Heart right ventricle (tissue), 16 donors: ENCODE measurements at regions not wholly inside any gene's neighbourhood (a gene's known extent, or its start where the extent isn't known, plus 50 kb on each side); places are given as distances from the start of the nearest gene placed in this dataset.
A peak's percentile ranks its signal among the peaks of the same experiment; 100 is the strongest.

Source experiments
- ATAC-seq, 8 donors: fragments of 200-7000 bp; cut with Tn5 transposase; one replicate each; pipeline ENCODE4 v1.9.1; 2020; ENCODE audit warnings: mild to moderate bottlenecking in 8 of 8, moderate library complexity in 8 of 8, moderate number of reproducible peaks in 1 of 8
- DNase-seq, 2 donors: peaks; one replicate each; pipeline ENCODE4 v3.0.0-alpha.2; 2020
- H3K27ac ChIP-seq, 10 donors: fragments of 200-600 bp; sonication (generic) in 2 of 10; one replicate each; pipeline versions ENCODE4 v1.5.0 to v1.8.0; 2020 to 2022; ENCODE audit warnings: mild to moderate bottlenecking in 3 of 10
- H3K27me3 ChIP-seq, 7 donors: fragments of 200-600 bp; one replicate each; pipeline ENCODE4 v1.8.0; 2021 to 2022; ENCODE audit warnings: mild to moderate bottlenecking in 2 of 7
- H3K36me3 ChIP-seq, 9 donors: fragments of 200-600 bp; sonication (generic) in 1 of 9; one replicate each; pipeline versions ENCODE4 v1.5.0 to v1.8.0; 2020 to 2022; ENCODE audit warnings: mild to moderate bottlenecking in 2 of 9
- H3K4me1 ChIP-seq, 9 donors: fragments of 200-600 bp; sonication (generic) in 1 of 9; one replicate each; pipeline versions ENCODE4 v1.5.0 to v1.8.0; 2020 to 2022; ENCODE audit warnings: mild to moderate bottlenecking in 4 of 9
- H3K4me3 ChIP-seq, 10 donors: fragments of 200-600 bp; sonication (generic) in 2 of 10; one replicate each; pipeline versions ENCODE4 v1.5.0 to v1.8.0; 2020 to 2022; ENCODE audit warnings: mild to moderate bottlenecking in 7 of 10, moderate library complexity in 2 of 10
- H3K9me3 ChIP-seq, 11 donors: fragments of 200-600 bp in 10 of 11; sonication (generic) in 2 of 11; one replicate each; pipeline versions ENCODE4 v1.5.0 to v1.8.0; 2013 to 2022; ENCODE audit warnings: mild to moderate bottlenecking in 2 of 11, control low read depth in 1 of 11, moderate library complexity in 1 of 11
- CTCF ChIP-seq, 9 donors: fragments of 200-600 bp; sonication (generic) in 2 of 9; IDR thresholded peaks; one replicate each; pipeline versions ENCODE4 v1.5.0 to v1.8.0; 2021 to 2022; ENCODE audit warnings: antibody characterized with exemption in 9 of 9, mild to moderate bottlenecking in 5 of 9, moderate library complexity in 1 of 9
- WGBS, 2 donors: extraction: QIAGEN DNeasy Blood & Tissue Kit; methylation state at CpG; one replicate each; pipeline ENCODE4 v1.1.7; 2013; ENCODE audit warnings: inconsistent platforms in 1 of 2; 5-methylcytosine and 5-hydroxymethylcytosine counted together
- intact Hi-C, 10 donors: fragments of 100-400 bp; cut with DNase I; formaldehyde crosslinking; loops; one replicate each; pipeline versions ENCODE4 v1.11.1 to v1.14.2; 2022
- donor health status: Arrhythmogenic right ventricular cardiomyopathy.
- donor health status: ischemic (EF 13 %, LVEDD 7.1; RV severe dilation, severe dysfunction).
- donor health status: healthy with polysubstance abuse.
- donor health status: DM: no; HTN: yes; CAD: no.
- donor health status: DM: no; HTN: no; CAD: no.
- donor health status: ischemic (EF 25% LVEDD 6.9; RV normal size, moderate dysfunction).
- donor health status: ischemic (EF 25% LVEDD 5.7; RV mildly dilated, moderate dysfunction).
- donor health status: healthy.
- donor health status: DM: yes; HTN: yes; CAD: no.
- donor health status: Ischemic cardiomyopathy.
- donor health status: ischemic (EF 35%, LVEDD 5.7; RV mildly dilated, moderate dysfunction).
- donor health status: nonischemic (EF 11% LVEDD 7.7; RV severe dilation, severe dysfunction).
- donor health status: DM: yes; HTN: yes; CAD: no.
- donor health status: PGD.
- donor health status: ischemic (EF 29% LVEDD 5.4; RV normal size, mild dysfunction).
- donor health status: nonischemic (EF 23%, LVEDD 6.1; RV moderate dilation, normal function).

- no peak for TF ChIP-seq CTCF (IDR thresholded peaks at IDR 0.05)
- intact Hi-C loops = loop anchor here in 8 of 10 donors (5.0 to 10.0 kb wide), 14 partner anchors 141 to 961 kb away; partner anchors contain the start of gene SOX6 (in 4 of the 8)
- Histone ChIP-seq H3K27me3 (peaks cover 0 to 100% (median 4%) of the 10 kb centered on the region in 7 donors), H3K27ac (peak overlapping the region; percentile 85 to 99 (median 98)), H3K9me3 (no peaks in the 10 kb centered on the region), H3K4me3 (peak overlapping the region; percentile 57 to 95 (median 84)), H3K4me1 (peaks cover 0 to 47% (median 14%) of the 10 kb centered on the region in 9 donors), H3K36me3 (no peaks in the 10 kb centered on the region)
- ATAC-seq = peak in 5 of 8 donors; percentile 3 to 16 (median 5)
- peak; percentile 43 to 52 for DNase-seq
- 0 to 1% methylated on average over 32 of the region's 32 CpGs for WGBS, 2 donors
Measured at GRCh38 chr11:16605389-16605893, 133.0 kb upstream of the C11orf58 start.

- H3K9me3 ChIP-seq = no peaks in the 10 kb centered on the region
- 1% methylated on average over 57 of the region's 57 CpGs for whole genome bisulfite sequencing, 2 donors
- no peaks in the 10 kb centered on the region for H3K36me3 ChIP-seq
- intact Hi-C loops = loop anchor here in 9 of 10 donors (5.0 to 10.0 kb wide), 14 partner anchors 140 to 960 kb away; partner anchors contain the start of gene SOX6 (in 4 of the 9)
- peaks cover 0 to 95% (median 0%) of the 10 kb centered on the region in 7 donors for H3K27me3 ChIP-seq
- DNase-seq (peak; percentile 46 to 67), ATAC-seq (peak; percentile 3 to 48 (median 26))
- no peak for TF ChIP-seq CTCF (IDR thresholded peaks at IDR 0.05)
- peaks cover 0 to 52% (median 17%) of the 10 kb centered on the region in 9 donors for H3K4me1 ChIP-seq
- H3K4me3 ChIP-seq = peak overlapping the region; percentile 57 to 95 (median 84)
- H3K27ac ChIP-seq = peak overlapping the region; percentile 85 to 99 (median 98)
Measured at GRCh38 chr11:16604794-16605388, 133.6 kb upstream of the C11orf58 start.

GRCh38 chr11:16603890-16604793, 134.3 kb upstream of the C11orf58 start:
- intact Hi-C loops = loop anchor here in 7 of 10 donors (2.0 to 10.0 kb wide), 10 partner anchors 139 to 959 kb away; partner anchors contain the start of gene SOX6 (in 4 of the 7)
- peak; percentile 71 to 73 for DNase-seq
- peaks cover 0 to 60% (median 22%) of the 10 kb centered on the region in 9 donors for H3K4me1 ChIP-seq
- no peak for TF ChIP-seq CTCF (IDR thresholded peaks at IDR 0.05)
- H3K36me3 ChIP-seq = no peaks in the 10 kb centered on the region
- H3K9me3 ChIP-seq = no peaks in the 10 kb centered on the region
- WGBS, 2 donors = 8 to 17% methylated on average over 51 to 53 of the region's 53 CpGs
- ATAC-seq = peak; percentile 42 to 72 (median 62)
- peak overlapping the region; percentile 57 to 95 (median 84) for H3K4me3 ChIP-seq
- H3K27ac ChIP-seq = peak overlapping the region; percentile 85 to 99 (median 98)
- peaks cover 0 to 87% (median 0%) of the 10 kb centered on the region in 7 donors for H3K27me3 ChIP-seq

GRCh38 chr11:16603245-16603644, 135.2 kb upstream of the C11orf58 start:
- Histone ChIP-seq H3K36me3 (no peaks in the 10 kb centered on the region), H3K4me1 (peaks cover 0 to 62% (median 24%) of the 10 kb centered on the region in 9 donors), H3K27me3 (peaks cover 0 to 78% (median 0%) of the 10 kb centered on the region in 7 donors), H3K27ac (peak overlapping the region; percentile 85 to 99 (median 98)), H3K9me3 (no peaks in the 10 kb centered on the region), H3K4me3 (peak overlapping the region in 9 of 10 donors; percentile 68 to 95 (median 84))
- ATAC-seq = no peak
- TF ChIP-seq CTCF (IDR thresholded peaks at IDR 0.05) = peak in 5 of 9 donors; percentile 13 to 51 (median 38)
- intact Hi-C loops = loop anchor here in 7 of 10 donors (2.0 to 10.0 kb wide), 10 partner anchors 138 to 958 kb away; partner anchors contain the start of gene SOX6 (in 4 of the 7)
- peak in 1 of 2 donors; percentile 34 for DNase-seq
- WGBS, 2 donors = 48 to 58% methylated on average over 2 of the region's 2 CpGs
